H54 (cell line): ENCODE measurements at regions not wholly inside any gene's neighbourhood (a gene's known extent, or its start where the extent isn't known, plus 50 kb on each side); places are given as distances from the start of the nearest gene placed in this dataset.
"Not testable (repeated sequence)": the region's sequence is repeated elsewhere in the genome, so short reads cannot be mapped to it uniquely, and the experiment has no call there.

ENCODE experiments used
- DNase-seq: peaks from one replicate; pipeline ENCODE4 v3.0.0; 2011; ENCODE audit warnings: low spot score, mixed read lengths; ENCODE audit not compliant: insufficient read length
- FAIRE-seq: peaks from 3 replicates; lab custom pipeline; 2011; peaks lifted over from hg19 to GRCh38; lab: Jason Lieb, UNC
- POLR2A ChIP-seq: IDR thresholded peaks from 2 replicates; pipeline ENCODE4 v1.6.1; 2011; ENCODE audit warnings: low read depth, mild to moderate bottlenecking, low read length

GRCh38 chr1:100657876-100658715 is 61.4 kb upstream of the VCAM1 start:
- FAIRE-seq (peak; percentile 60), DNase-seq (no peak)

DNA sequence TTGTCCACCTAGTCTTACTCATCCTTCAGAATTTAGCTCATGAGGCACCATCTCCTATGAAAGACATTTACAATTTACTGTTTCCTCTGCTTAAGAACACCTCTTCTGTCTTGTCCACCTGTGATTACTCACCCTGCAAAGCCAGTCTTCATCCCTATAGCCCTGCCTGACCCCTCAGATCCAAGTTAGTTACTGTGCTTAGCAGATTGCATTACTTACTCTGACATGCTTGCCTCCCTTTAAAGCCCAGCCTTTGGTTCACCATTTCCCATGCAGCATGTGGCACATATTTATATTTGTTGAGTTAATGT is 60.9 kb upstream of the VCAM1 start:
- DNase-seq (no peak), FAIRE-seq (no peak)
- no peak for TF ChIP-seq POLR2A

More at GRCh38 chr1:100657876-100658715, 61.4 kb upstream of the VCAM1 start:
- TF ChIP-seq POLR2A = no peak

DNA sequence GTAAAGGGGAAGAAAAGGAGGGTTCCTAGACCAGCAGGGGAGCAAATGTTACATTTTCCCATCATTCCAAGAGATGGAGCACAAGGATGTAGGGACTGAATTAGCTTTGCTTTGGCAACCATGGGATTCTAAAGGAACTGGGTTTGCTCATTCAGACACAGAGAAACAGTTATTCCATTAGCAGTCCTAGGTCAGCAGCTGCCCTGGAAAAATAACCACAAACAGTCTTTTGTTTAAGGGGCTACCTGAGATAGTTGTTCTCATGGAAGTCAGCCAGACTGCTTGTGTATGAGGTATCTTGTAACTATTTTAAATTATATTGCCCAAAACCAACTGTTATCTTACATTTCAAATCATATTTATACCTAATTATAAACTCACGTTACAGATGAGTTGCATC is 58.4 kb upstream of the VCAM1 start:
- TF ChIP-seq POLR2A = no peak
- DNase-seq (no peak), FAIRE-seq (no peak)

GRCh38 chr1:100668494-100668893 is 51.0 kb upstream of the VCAM1 start:
- FAIRE-seq, DNase-seq: not testable (repeated sequence)
